A673 (cell line): ENCODE measurements at regions not wholly inside any gene's neighbourhood (a gene's known extent, or its start where the extent isn't known, plus 50 kb on each side); places are given as distances from the start of the nearest gene placed in this dataset.

Experiments
- EZH2 ChIP-seq: fragments of 200-600 bp; sonication (generic); IDR thresholded peaks from 2 replicates; pipeline ENCODE4 v1.6.1; 2017; ENCODE audit warnings: borderline replicate concordance, low read depth, mild to moderate bottlenecking, mixed read lengths, antibody characterized with exemption, low read length; ENCODE audit not compliant: poor library complexity, severe bottlenecking
- TF ChIP-seq, protein P1 (sequence below): fragments of 300-800, 200-600 bp; sonication (generic); conservative IDR thresholded peaks from 2 replicates; pipeline ENCODE4 v1.5.1; 2017; ENCODE audit warnings: low read depth, mild to moderate bottlenecking, antibody characterized with exemption, low read length, moderate library complexity, mixed read lengths

GRCh38 chr4:25981749-25982148 is 67.7 kb downstream of the SMIM20 start:
- TF ChIP-seq, protein P1, sequence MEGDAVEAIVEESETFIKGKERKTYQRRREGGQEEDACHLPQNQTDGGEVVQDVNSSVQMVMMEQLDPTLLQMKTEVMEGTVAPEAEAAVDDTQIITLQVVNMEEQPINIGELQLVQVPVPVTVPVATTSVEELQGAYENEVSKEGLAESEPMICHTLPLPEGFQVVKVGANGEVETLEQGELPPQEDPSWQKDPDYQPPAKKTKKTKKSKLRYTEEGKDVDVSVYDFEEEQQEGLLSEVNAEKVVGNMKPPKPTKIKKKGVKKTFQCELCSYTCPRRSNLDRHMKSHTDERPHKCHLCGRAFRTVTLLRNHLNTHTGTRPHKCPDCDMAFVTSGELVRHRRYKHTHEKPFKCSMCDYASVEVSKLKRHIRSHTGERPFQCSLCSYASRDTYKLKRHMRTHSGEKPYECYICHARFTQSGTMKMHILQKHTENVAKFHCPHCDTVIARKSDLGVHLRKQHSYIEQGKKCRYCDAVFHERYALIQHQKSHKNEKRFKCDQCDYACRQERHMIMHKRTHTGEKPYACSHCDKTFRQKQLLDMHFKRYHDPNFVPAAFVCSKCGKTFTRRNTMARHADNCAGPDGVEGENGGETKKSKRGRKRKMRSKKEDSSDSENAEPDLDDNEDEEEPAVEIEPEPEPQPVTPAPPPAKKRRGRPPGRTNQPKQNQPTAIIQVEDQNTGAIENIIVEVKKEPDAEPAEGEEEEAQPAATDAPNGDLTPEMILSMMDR: no peak
- TF ChIP-seq EZH2: no peak
